Activated naive CD8-positive, alpha-beta T cell (primary cell): ENCODE measurements at regions not wholly inside any gene's neighbourhood (a gene's known extent, or its start where the extent isn't known, plus 50 kb on each side); places are given as distances from the start of the nearest gene placed in this dataset.
"Not testable (repeated sequence)": the region's sequence is repeated elsewhere in the genome, so short reads cannot be mapped to it uniquely, and the experiment has no call there.

Experiments
- H3K27ac Mint-ChIP-seq: one replicate; pipeline ENCODE4 v1.8.0; 2021; ENCODE audit warnings: mixed read lengths
- H3K27me3 Mint-ChIP-seq: one replicate; pipeline ENCODE4 v1.8.0; 2021; ENCODE audit warnings: mixed read lengths
- H3K36me3 Mint-ChIP-seq: one replicate; pipeline ENCODE4 v1.8.0; 2021; ENCODE audit warnings: mixed read lengths
- H3K4me1 Mint-ChIP-seq: one replicate; pipeline ENCODE4 v1.8.0; 2021; ENCODE audit warnings: low read depth, mixed read lengths
- H3K4me3 Mint-ChIP-seq: one replicate; pipeline ENCODE4 v1.8.0; 2021; ENCODE audit warnings: mild to moderate bottlenecking, mixed read lengths
- H3K9me3 Mint-ChIP-seq: one replicate; pipeline ENCODE4 v1.8.0; 2021; ENCODE audit warnings: low read depth, mixed read lengths

DNA sequence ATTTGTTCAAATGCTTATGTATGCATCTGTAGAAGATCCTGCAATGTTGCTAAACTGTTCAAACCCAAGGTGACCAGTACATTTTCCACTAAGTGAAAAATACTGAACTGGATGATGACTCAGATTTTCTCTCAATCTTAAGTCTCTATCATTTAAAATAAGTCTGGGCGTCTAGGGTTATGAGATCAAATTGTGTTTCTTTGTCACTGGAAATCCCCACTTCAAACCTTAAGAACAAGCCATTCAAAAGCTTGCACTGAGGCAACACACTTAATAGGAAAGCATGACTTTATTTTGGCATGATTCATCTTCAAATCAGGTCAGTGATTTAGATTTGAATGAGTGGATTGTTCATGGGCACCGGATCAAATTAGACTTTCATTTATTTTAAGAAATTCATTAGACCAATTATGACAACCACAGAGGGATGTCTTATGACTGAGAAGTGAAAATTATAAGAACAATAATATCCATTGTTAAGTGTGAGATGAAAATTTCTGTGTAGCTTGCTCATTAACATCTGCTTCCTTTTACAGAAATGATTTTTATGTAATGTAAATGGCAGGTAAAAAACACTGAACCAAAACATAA lies 203.6 kb downstream of the ANKRD30BL start:
- H3K27ac Mint-ChIP-seq, H3K9me3 Mint-ChIP-seq, H3K36me3 Mint-ChIP-seq, H3K27me3 Mint-ChIP-seq, H3K4me3 Mint-ChIP-seq, H3K4me1 Mint-ChIP-seq: not testable (repeated sequence)

DNA sequence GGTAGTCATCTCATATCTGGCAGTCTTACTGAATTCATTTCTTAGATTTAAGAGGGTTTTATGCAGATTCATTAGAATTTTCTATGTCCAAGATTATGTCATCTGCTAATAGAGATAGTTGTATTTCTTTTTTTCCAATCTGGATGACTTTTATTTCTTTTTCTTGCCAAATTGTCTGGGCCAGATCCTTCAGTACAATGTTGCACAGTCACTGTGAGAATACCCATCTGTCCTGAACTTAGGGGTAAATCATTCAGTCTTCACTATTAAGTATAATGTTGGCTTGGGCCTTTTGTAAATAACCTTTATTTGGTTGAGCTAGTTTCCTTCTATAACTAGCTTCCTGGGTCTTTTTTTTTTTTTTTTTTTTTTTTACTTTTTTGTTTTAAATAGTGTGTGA lies 213.1 kb downstream of the ANKRD30BL start:
- not testable (repeated sequence) for H3K4me3 Mint-ChIP-seq, H3K4me1 Mint-ChIP-seq

DNA sequence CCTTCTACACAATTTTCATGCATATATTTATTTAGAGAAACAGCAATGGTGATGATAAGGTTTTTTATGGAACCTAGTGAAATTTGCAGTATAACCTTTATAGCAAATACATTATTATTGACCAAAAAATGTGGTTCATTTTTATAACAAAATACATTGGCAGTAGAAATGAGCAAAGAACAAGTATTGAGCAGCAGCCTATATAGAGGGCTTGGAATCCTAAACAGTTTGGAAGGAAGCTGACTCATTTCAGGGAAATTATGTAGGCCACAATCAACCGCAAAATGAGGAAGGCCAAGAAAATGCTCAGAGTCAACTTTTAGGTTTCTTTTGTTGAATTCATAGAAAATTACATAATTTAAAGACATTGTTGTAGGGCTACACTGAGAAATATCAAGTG lies 238.5 kb downstream of the ANKRD30BL start:
- not testable (repeated sequence) for H3K27me3 Mint-ChIP-seq, H3K4me1 Mint-ChIP-seq, H3K36me3 Mint-ChIP-seq, H3K9me3 Mint-ChIP-seq, H3K4me3 Mint-ChIP-seq, H3K27ac Mint-ChIP-seq

More for the DNA sequence above, 213.1 kb downstream of the ANKRD30BL start:
- H3K27me3 Mint-ChIP-seq, H3K36me3 Mint-ChIP-seq, H3K27ac Mint-ChIP-seq, H3K9me3 Mint-ChIP-seq: not testable (repeated sequence)

DNA sequence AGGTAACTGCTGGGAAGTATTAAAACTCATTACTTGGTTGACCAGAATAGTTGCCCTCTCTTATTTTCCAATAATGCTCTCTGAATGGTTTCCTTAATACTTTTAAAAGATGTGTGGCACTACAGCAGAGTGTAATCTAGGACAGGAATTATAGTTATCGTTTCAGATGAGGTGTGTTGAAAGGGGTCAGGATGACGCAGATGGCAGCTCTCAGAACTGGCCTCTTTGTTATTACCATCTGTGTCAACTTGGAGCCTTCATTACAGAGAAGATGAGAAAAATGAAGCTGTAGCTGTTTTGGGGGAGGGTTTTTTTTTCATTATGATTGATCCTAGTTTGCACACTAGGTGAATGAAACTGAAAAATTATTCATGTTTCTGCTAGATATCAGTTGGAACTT lies 238.9 kb downstream of the ANKRD30BL start:
- H3K4me3 Mint-ChIP-seq, H3K27ac Mint-ChIP-seq, H3K36me3 Mint-ChIP-seq, H3K9me3 Mint-ChIP-seq, H3K4me1 Mint-ChIP-seq, H3K27me3 Mint-ChIP-seq: not testable (repeated sequence)
